IgD-negative memory B cell (primary cell): ENCODE measurements at regions not wholly inside any gene's neighbourhood (a gene's known extent, or its start where the extent isn't known, plus 50 kb on each side); places are given as distances from the start of the nearest gene placed in this dataset.

Experiments
- H3K27ac Mint-ChIP-seq, 3 donors: one replicate each; pipeline ENCODE4 v1.8.0; 2020 to 2022; ENCODE audit warnings: mild to moderate bottlenecking in 3 of 3, mixed read lengths in 3 of 3, moderate library complexity in 1 of 3
- H3K27me3 Mint-ChIP-seq: one replicate; pipeline ENCODE4 v1.8.0; 2021; ENCODE audit warnings: mixed read lengths
- H3K36me3 Mint-ChIP-seq: one replicate; pipeline ENCODE4 v1.8.0; 2020; ENCODE audit warnings: mild to moderate bottlenecking, mixed read lengths
- H3K4me1 Mint-ChIP-seq, 3 donors: one replicate each; pipeline ENCODE4 v1.8.0; 2020 to 2022; ENCODE audit warnings: mixed read lengths in 3 of 3, mild to moderate bottlenecking in 1 of 3
- H3K4me3 Mint-ChIP-seq, 4 donors: one replicate each; pipeline ENCODE4 v1.8.0; 2020 to 2022; ENCODE audit warnings: mild to moderate bottlenecking in 4 of 4, mixed read lengths in 4 of 4, moderate library complexity in 3 of 4
- H3K9me3 Mint-ChIP-seq, 3 donors: one replicate each; pipeline ENCODE4 v1.8.0; 2020 to 2021; ENCODE audit warnings: mixed read lengths in 3 of 3, mild to moderate bottlenecking in 1 of 3

- H3K4me3 Mint-ChIP-seq, result no peak overlapping the region
- H3K9me3 Mint-ChIP-seq, result no peaks in the 10 kb centered on the region
- H3K36me3 Mint-ChIP-seq, result peaks cover 4% of the 10 kb centered on the region
- H3K27me3 Mint-ChIP-seq, result no peaks in the 10 kb centered on the region
- H3K4me1 Mint-ChIP-seq, result no peaks in the 10 kb centered on the region
- no peak overlapping the region for H3K27ac Mint-ChIP-seq
Measured at GRCh38 chr2:185891403-185891802, 152.8 kb downstream of the FSIP2 start.

- Mint-ChIP-seq H3K27ac (no peak overlapping the region), H3K9me3 (no peaks in the 10 kb centered on the region), H3K36me3 (peaks cover 4% of the 10 kb centered on the region), H3K4me1 (no peaks in the 10 kb centered on the region), H3K27me3 (no peaks in the 10 kb centered on the region), H3K4me3 (no peak overlapping the region)
Measured at GRCh38 chr2:185891804-185892411, 153.3 kb downstream of the FSIP2 start.

GRCh38 chr2:185892484-185892883 is 153.9 kb downstream of the FSIP2 start:
- Mint-ChIP-seq H3K27ac (no peak overlapping the region), H3K4me1 (no peaks in the 10 kb centered on the region), H3K9me3 (no peaks in the 10 kb centered on the region), H3K36me3 (peaks cover 4% of the 10 kb centered on the region), H3K27me3 (no peaks in the 10 kb centered on the region), H3K4me3 (no peak overlapping the region)

- H3K36me3 Mint-ChIP-seq, result peaks cover 3% of the 10 kb centered on the region
- H3K27ac Mint-ChIP-seq, result no peak overlapping the region
- H3K4me3 Mint-ChIP-seq, result no peak overlapping the region
Measured at GRCh38 chr2:185894223-185894622, 155.6 kb downstream of the FSIP2 start.

GRCh38 chr2:185895828-185896693 is 157.5 kb downstream of the FSIP2 start:
- H3K4me1 Mint-ChIP-seq, result no peaks in the 10 kb centered on the region
- peaks cover 3% of the 10 kb centered on the region for H3K36me3 Mint-ChIP-seq
- H3K27me3 Mint-ChIP-seq, result no peaks in the 10 kb centered on the region
- peaks cover 0 to 2% (median 0%) of the 10 kb centered on the region in 3 donors for H3K9me3 Mint-ChIP-seq
- H3K27ac Mint-ChIP-seq, result no peak overlapping the region
- no peak overlapping the region for H3K4me3 Mint-ChIP-seq

More at GRCh38 chr2:185894223-185894622, 155.6 kb downstream of the FSIP2 start:
- Mint-ChIP-seq H3K27me3 (no peaks in the 10 kb centered on the region), H3K9me3 (no peaks in the 10 kb centered on the region), H3K4me1 (no peaks in the 10 kb centered on the region)

GRCh38 chr2:185899366-185899765 is 160.8 kb downstream of the FSIP2 start:
- Mint-ChIP-seq H3K4me3 (no peak overlapping the region), H3K36me3 (peaks cover 1% of the 10 kb centered on the region), H3K4me1 (no peaks in the 10 kb centered on the region), H3K27ac (no peak overlapping the region), H3K27me3 (no peaks in the 10 kb centered on the region), H3K9me3 (peaks cover 0 to 2% (median 0%) of the 10 kb centered on the region in 3 donors)

- H3K4me1 Mint-ChIP-seq, result peaks cover 0 to 1% (median 0%) of the 10 kb centered on the region in 3 donors
- no peaks in the 10 kb centered on the region for H3K27me3 Mint-ChIP-seq
- H3K4me3 Mint-ChIP-seq, result no peak overlapping the region
- H3K36me3 Mint-ChIP-seq, result peaks cover 2% of the 10 kb centered on the region
- H3K27ac Mint-ChIP-seq, result no peak overlapping the region
- H3K9me3 Mint-ChIP-seq, result peaks cover 0 to 4% (median 0%) of the 10 kb centered on the region in 3 donors
Measured at GRCh38 chr2:185919155-185919554, 180.6 kb downstream of the FSIP2 start.

- Mint-ChIP-seq H3K27ac (no peak overlapping the region), H3K27me3 (no peaks in the 10 kb centered on the region), H3K9me3 (peaks cover 0 to 4% (median 0%) of the 10 kb centered on the region in 3 donors), H3K4me1 (peaks cover 0 to 1% (median 0%) of the 10 kb centered on the region in 3 donors), H3K36me3 (peaks cover 2% of the 10 kb centered on the region), H3K4me3 (no peak overlapping the region)
Measured at GRCh38 chr2:185921048-185921756, 182.6 kb downstream of the FSIP2 start.

- Mint-ChIP-seq H3K27me3 (no peaks in the 10 kb centered on the region), H3K27ac (no peak overlapping the region), H3K9me3 (peaks cover 0 to 4% (median 0%) of the 10 kb centered on the region in 3 donors), H3K4me1 (no peaks in the 10 kb centered on the region), H3K36me3 (no peaks in the 10 kb centered on the region), H3K4me3 (no peak overlapping the region)
Measured at GRCh38 chr2:185934232-185934631, 195.6 kb downstream of the FSIP2 start.

GRCh38 chr2:185939858-185940257 is 201.3 kb downstream of the FSIP2 start:
- H3K36me3 Mint-ChIP-seq, result peaks cover 9% of the 10 kb centered on the region
- no peak overlapping the region for H3K27ac Mint-ChIP-seq
- H3K4me1 Mint-ChIP-seq, result no peaks in the 10 kb centered on the region
- H3K4me3 Mint-ChIP-seq, result peak overlapping the region in 1 of 4 donors; percentile 59
- peaks cover 0 to 21% (median 6%) of the 10 kb centered on the region in 3 donors for H3K9me3 Mint-ChIP-seq
- no peaks in the 10 kb centered on the region for H3K27me3 Mint-ChIP-seq

- Mint-ChIP-seq H3K27me3 (no peaks in the 10 kb centered on the region), H3K27ac (no peak overlapping the region), H3K4me3 (peak overlapping the region in 1 of 4 donors; percentile 65), H3K4me1 (no peaks in the 10 kb centered on the region), H3K9me3 (peaks cover 0 to 25% (median 9%) of the 10 kb centered on the region in 3 donors), H3K36me3 (peaks cover 15% of the 10 kb centered on the region)
Measured at GRCh38 chr2:185942855-185943254, 204.3 kb downstream of the FSIP2 start.

GRCh38 chr2:185947722-185948121 is 209.1 kb downstream of the FSIP2 start:
- Mint-ChIP-seq H3K27ac (no peak overlapping the region), H3K9me3 (peaks cover 0 to 16% (median 8%) of the 10 kb centered on the region in 3 donors), H3K4me3 (no peak overlapping the region), H3K4me1 (no peaks in the 10 kb centered on the region), H3K27me3 (no peaks in the 10 kb centered on the region), H3K36me3 (peaks cover 13% of the 10 kb centered on the region)

- Mint-ChIP-seq H3K36me3 (peaks cover 6% of the 10 kb centered on the region), H3K9me3 (peaks cover 0 to 2% (median 0%) of the 10 kb centered on the region in 3 donors), H3K4me3 (no peak overlapping the region), H3K27me3 (no peaks in the 10 kb centered on the region), H3K4me1 (no peaks in the 10 kb centered on the region), H3K27ac (no peak overlapping the region)
Measured at GRCh38 chr2:185952100-185952499, 213.5 kb downstream of the FSIP2 start.

- Mint-ChIP-seq H3K27ac (no peak overlapping the region), H3K27me3 (no peaks in the 10 kb centered on the region), H3K9me3 (peaks cover 4 to 5% (median 4%) of the 10 kb centered on the region in 3 donors), H3K4me3 (no peak overlapping the region), H3K36me3 (peaks cover 5% of the 10 kb centered on the region), H3K4me1 (no peaks in the 10 kb centered on the region)
Measured at GRCh38 chr2:185954389-185954788, 215.8 kb downstream of the FSIP2 start.

- Mint-ChIP-seq H3K9me3 (peaks cover 1 to 6% (median 5%) of the 10 kb centered on the region in 3 donors), H3K4me1 (no peaks in the 10 kb centered on the region), H3K27ac (no peak overlapping the region), H3K27me3 (no peaks in the 10 kb centered on the region), H3K4me3 (no peak overlapping the region), H3K36me3 (peaks cover 3% of the 10 kb centered on the region)
Measured at GRCh38 chr2:185955050-185955449, 216.4 kb downstream of the FSIP2 start.
